Choroid plexus epithelial cell (primary cell): ENCODE measurements at regions not wholly inside any gene's neighbourhood (a gene's known extent, or its start where the extent isn't known, plus 50 kb on each side); places are given as distances from the start of the nearest gene placed in this dataset.

Source experiments
- DNase-seq: peaks from one replicate; pipeline ENCODE4 v3.0.0-alpha.2; 2010; ENCODE audit warnings: low read depth
- H3K4me3 ChIP-seq: 2 replicates; pipeline ENCODE4 v1.5.1; 2011; ENCODE audit warnings: low read depth, mild to moderate bottlenecking, control low read depth, low read length, moderate library complexity
- CTCF ChIP-seq: conservative IDR thresholded peaks from 2 replicates; pipeline ENCODE4 v1.5.1; 2011; ENCODE audit warnings: low read depth, mild to moderate bottlenecking, control low read depth, inconsistent platforms, low read length, moderate library complexity

- TF ChIP-seq CTCF: no peak
Observed at GRCh38 chr14:55756078-55756477, 176.1 kb downstream of the KTN1 start.

GRCh38 chr14:55756557-55756956 lies 176.6 kb downstream of the KTN1 start:
- no peak for DNase-seq
- H3K4me3 ChIP-seq: no peak overlapping the region
- TF ChIP-seq CTCF: no peak

More at GRCh38 chr14:55756078-55756477, 176.1 kb downstream of the KTN1 start:
- DNase-seq: no peak
- no peak overlapping the region for H3K4me3 ChIP-seq

GRCh38 chr14:55758796-55759195 lies 178.8 kb downstream of the KTN1 start:
- H3K4me3 ChIP-seq: no peak overlapping the region
- DNase-seq: no peak
- no peak for TF ChIP-seq CTCF

GRCh38 chr14:55760789-55761566 lies 181.0 kb downstream of the KTN1 start:
- DNase-seq: no peak
- no peak for TF ChIP-seq CTCF
- no peak overlapping the region for H3K4me3 ChIP-seq

GRCh38 chr14:55761651-55762050 lies 181.6 kb downstream of the KTN1 start:
- TF ChIP-seq CTCF: no peak
- no peak overlapping the region for H3K4me3 ChIP-seq
- no peak for DNase-seq

GRCh38 chr14:55762595-55763232 lies 182.7 kb downstream of the KTN1 start:
- no peak for DNase-seq
- H3K4me3 ChIP-seq: no peak overlapping the region
- TF ChIP-seq CTCF: no peak

- no peak overlapping the region for H3K4me3 ChIP-seq
- no peak for TF ChIP-seq CTCF
- no peak for DNase-seq
Observed at GRCh38 chr14:55764784-55765183, 184.8 kb downstream of the KTN1 start.
